GM12878 (cell line): ENCODE measurements at regions not wholly inside any gene's neighbourhood (a gene's known extent, or its start where the extent isn't known, plus 50 kb on each side); places are given as distances from the start of the nearest gene placed in this dataset.

Source experiments
- CEBPB ChIP-seq, 2 experiments: fragments of 150-350 bp in 1 of 2; IDR thresholded peaks; 2 replicates each; pipeline ENCODE4 v1.6.1; 2012 to 2014; ENCODE audit warnings: low read depth in 2 of 2, low read length in 2 of 2, borderline replicate concordance in 1 of 2, inconsistent platforms in 1 of 2
- GABPA ChIP-seq: IDR thresholded peaks from 2 replicates; pipeline ENCODE4 v1.6.1; 2014; ENCODE audit warnings: antibody characterized with exemption, low read depth, mild to moderate bottlenecking, inconsistent platforms
- HCFC1 ChIP-seq: fragments of 150-350 bp; IDR thresholded peaks from 2 replicates; pipeline ENCODE4 v1.6.1; 2014; ENCODE audit warnings: low read length
- MYC ChIP-seq: IDR thresholded peaks from 2 replicates; pipeline ENCODE4 v1.6.1; 2011; ENCODE audit warnings: mild to moderate bottlenecking, low read length, moderate library complexity, inconsistent platforms; ENCODE audit not compliant: insufficient read depth, insufficient replicate concordance, insufficient read length, severe bottlenecking
- NFXL1 ChIP-seq: fragments of 450-650 bp; IDR thresholded peaks from 2 replicates; pipeline ENCODE4 v1.6.1; 2017; ENCODE audit warnings: antibody characterized with exemption, mild to moderate bottlenecking, borderline replicate concordance
- NFYB ChIP-seq: IDR thresholded peaks from 2 replicates; pipeline ENCODE4 v1.6.1; 2011; ENCODE audit warnings: low read depth, mild to moderate bottlenecking, low read length, improper control_type of control experiment, moderate library complexity; ENCODE audit not compliant: insufficient read depth
- NR2F1 ChIP-seq: fragments of 450-650 bp; conservative IDR thresholded peaks from 2 replicates; pipeline ENCODE4 v1.6.1; 2017; ENCODE audit warnings: mild to moderate bottlenecking
- POLR2A ChIP-seq: IDR thresholded peaks from 2 replicates; pipeline ENCODE4 v1.6.1; 2011; ENCODE audit warnings: low read depth, mild to moderate bottlenecking, low read length
- SMAD1 ChIP-seq: fragments of 450-650 bp; IDR thresholded peaks from 2 replicates; pipeline ENCODE4 v1.6.1; 2018; ENCODE audit warnings: mild to moderate bottlenecking, low read depth; ENCODE audit not compliant: partially characterized antibody
- ZNF24 ChIP-seq: fragments of 450-650 bp; IDR thresholded peaks from 2 replicates; pipeline ENCODE4 v1.6.1; 2017; ENCODE audit warnings: antibody characterized with exemption, mild to moderate bottlenecking
- TF ChIP-seq, protein P1 (sequence below), 3 experiments: IDR thresholded peaks in 2 of 3; conservative IDR thresholded peaks in 1 of 3; 2 replicates each; pipeline ENCODE4 v1.5.1; 2011; ENCODE audit warnings: low read depth in 3 of 3, low read length in 3 of 3, mild to moderate bottlenecking in 3 of 3, control low read depth in 2 of 3, moderate library complexity in 2 of 3, inconsistent platforms in 1 of 3, mixed read lengths in 1 of 3; ENCODE audit not compliant: control insufficient read depth in 2 of 3, insufficient read depth in 1 of 3; ENCODE audit errors: extremely low read depth in 1 of 3
- TF ChIP-seq, protein P2 (sequence below): fragments of 450-650 bp; IDR thresholded peaks from 2 replicates; pipeline ENCODE4 v1.6.1; 2016; ENCODE audit warnings: mild to moderate bottlenecking
- TF ChIP-seq, protein P3 (sequence below): fragments of 450-650 bp; formaldehyde crosslinking; IDR thresholded peaks from 2 replicates; pipeline ENCODE4 v1.4.0; 2022; ENCODE audit warnings: mild to moderate bottlenecking, moderate library complexity

DNA sequence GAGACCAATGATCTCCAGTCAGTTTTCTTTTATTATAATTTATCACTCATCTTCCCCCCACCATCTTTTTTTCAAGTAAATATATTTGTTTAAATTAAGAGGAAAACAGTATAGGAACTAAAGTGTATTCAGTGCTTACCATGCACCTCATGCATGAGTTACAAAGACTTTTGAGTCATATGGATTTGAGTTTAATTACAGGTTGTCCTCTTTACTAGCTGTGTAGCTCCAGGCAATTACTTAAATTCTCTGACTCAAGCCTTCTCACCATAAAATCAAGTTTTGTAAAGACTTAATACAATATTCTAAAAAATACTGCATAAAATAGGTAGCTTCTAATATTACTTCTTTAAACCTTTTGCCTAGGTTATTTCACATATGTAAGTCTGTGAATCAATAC is 251.3 kb downstream of the SLC16A7 start:
- TF ChIP-seq, protein P1, sequence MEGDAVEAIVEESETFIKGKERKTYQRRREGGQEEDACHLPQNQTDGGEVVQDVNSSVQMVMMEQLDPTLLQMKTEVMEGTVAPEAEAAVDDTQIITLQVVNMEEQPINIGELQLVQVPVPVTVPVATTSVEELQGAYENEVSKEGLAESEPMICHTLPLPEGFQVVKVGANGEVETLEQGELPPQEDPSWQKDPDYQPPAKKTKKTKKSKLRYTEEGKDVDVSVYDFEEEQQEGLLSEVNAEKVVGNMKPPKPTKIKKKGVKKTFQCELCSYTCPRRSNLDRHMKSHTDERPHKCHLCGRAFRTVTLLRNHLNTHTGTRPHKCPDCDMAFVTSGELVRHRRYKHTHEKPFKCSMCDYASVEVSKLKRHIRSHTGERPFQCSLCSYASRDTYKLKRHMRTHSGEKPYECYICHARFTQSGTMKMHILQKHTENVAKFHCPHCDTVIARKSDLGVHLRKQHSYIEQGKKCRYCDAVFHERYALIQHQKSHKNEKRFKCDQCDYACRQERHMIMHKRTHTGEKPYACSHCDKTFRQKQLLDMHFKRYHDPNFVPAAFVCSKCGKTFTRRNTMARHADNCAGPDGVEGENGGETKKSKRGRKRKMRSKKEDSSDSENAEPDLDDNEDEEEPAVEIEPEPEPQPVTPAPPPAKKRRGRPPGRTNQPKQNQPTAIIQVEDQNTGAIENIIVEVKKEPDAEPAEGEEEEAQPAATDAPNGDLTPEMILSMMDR (IDR thresholded peaks at IDR 0.05 in 2 of 3, conservative IDR thresholded peaks at IDR 0.05 in 1 of 3; ENCODE audit: control insufficient read depth in 2 of 3, extremely low read depth in 1 of 3, insufficient read depth in 1 of 3, low read depth in 3 of 3, low read length in 3 of 3): no peak
- TF ChIP-seq SMAD1: no peak
- TF ChIP-seq, protein P2, sequence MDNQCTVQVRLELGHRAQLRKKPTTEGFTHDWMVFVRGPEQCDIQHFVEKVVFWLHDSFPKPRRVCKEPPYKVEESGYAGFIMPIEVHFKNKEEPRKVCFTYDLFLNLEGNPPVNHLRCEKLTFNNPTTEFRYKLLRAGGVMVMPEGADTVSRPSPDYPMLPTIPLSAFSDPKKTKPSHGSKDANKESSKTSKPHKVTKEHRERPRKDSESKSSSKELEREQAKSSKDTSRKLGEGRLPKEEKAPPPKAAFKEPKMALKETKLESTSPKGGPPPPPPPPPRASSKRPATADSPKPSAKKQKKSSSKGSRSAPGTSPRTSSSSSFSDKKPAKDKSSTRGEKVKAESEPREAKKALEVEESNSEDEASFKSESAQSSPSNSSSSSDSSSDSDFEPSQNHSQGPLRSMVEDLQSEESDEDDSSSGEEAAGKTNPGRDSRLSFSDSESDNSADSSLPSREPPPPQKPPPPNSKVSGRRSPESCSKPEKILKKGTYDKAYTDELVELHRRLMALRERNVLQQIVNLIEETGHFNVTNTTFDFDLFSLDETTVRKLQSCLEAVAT: no peak
- no peak for TF ChIP-seq MYC
- TF ChIP-seq POLR2A: no peak
- TF ChIP-seq CEBPB (IDR thresholded peaks at IDR 0.05; ENCODE audit: borderline replicate concordance in 1 of 2, low read depth in 2 of 2, low read length in 2 of 2): no peak
- no peak for TF ChIP-seq GABPA
- TF ChIP-seq ZNF24: no peak
- TF ChIP-seq NR2F1: no peak
- no peak for TF ChIP-seq HCFC1
- no peak for TF ChIP-seq NFXL1
- TF ChIP-seq, protein P3, sequence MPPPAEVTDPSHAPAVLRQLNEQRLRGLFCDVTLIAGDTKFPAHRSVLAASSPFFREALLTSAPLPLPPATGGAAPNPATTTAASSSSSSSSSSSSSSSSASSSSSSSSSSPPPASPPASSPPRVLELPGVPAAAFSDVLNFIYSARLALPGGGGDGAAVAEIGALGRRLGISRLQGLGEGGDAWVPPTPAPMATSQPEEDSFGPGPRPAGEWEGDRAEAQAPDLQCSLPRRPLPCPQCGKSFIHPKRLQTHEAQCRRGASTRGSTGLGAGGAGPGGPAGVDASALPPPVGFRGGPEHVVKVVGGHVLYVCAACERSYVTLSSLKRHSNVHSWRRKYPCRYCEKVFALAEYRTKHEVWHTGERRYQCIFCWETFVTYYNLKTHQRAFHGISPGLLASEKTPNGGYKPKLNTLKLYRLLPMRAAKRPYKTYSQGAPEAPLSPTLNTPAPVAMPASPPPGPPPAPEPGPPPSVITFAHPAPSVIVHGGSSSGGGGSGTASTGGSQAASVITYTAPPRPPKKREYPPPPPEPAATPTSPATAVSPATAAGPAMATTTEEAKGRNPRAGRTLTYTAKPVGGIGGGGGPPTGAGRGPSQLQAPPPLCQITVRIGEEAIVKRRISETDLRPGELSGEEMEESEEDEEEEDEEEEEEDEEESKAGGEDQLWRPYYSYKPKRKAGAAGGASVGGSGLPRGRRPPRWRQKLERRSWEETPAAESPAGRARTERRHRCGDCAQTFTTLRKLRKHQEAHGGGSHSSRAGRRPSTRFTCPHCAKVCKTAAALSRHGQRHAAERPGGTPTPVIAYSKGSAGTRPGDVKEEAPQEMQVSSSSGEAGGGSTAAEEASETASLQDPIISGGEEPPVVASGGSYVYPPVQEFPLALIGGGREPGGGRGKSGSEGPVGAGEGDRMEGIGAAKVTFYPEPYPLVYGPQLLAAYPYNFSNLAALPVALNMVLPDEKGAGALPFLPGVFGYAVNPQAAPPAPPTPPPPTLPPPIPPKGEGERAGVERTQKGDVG: no peak
- no peak for TF ChIP-seq NFYB
